ENCODE measurements at regions not wholly inside any gene's neighbourhood (a gene's known extent, or its start where the extent isn't known, plus 50 kb on each side); places are given as distances from the start of the nearest gene placed in this dataset.

DNA sequence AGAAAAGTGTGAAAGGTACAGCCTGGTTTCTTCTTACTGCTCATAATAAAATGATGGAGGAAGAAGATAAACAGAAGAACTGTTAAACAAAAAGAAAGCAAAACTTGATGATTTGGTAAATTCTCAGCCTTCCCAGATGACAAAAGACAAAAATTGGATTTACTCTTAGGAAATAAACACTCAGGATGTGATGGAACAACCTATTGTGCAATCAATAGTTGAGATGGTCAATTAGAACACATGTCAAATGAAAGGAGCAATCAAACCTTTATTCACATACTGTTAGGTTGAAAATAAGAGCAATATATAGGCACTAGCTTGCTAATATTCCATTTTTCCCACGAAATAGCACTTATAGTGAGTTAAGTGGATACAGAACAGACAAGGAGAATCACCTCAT, 1174.0 kb upstream of the SLC39A10 start:
- Mint-ChIP-seq H3K4me1 (no peaks in the 10 kb centered on the region), H3K27ac (no peak overlapping the region), H3K9me3 (peaks cover 0 to 3% (median 0%) of the 10 kb centered on the region in 7 donors), H3K4me3 (no peak overlapping the region), H3K36me3 (no peaks in the 10 kb centered on the region), H3K27me3 (ENCODE audit: low read depth in 3 of 3) (no peaks in the 10 kb centered on the region)
- H3K27me3 ChIP-seq (ENCODE audit: control insufficient read depth in 2 of 2, insufficient read depth in 2 of 2, low read length in 2 of 2) = no peaks in the 10 kb centered on the region
- intact Hi-C loops (cut with micrococcal nuclease) = no loop called here
- WGBS (ENCODE audit: insufficient coverage) = no CpG with 5 or more reads among the region's 1 CpG
- no peak overlapping the region for H3K4me3 ChIP-seq (replicated peaks in 1 of 3; ENCODE audit: low read depth in 2 of 3, low read length in 3 of 3)
- H3K4me2 ChIP-seq (replicated peaks; ENCODE audit: extremely low read depth, low read length, poor library complexity, severe bottlenecking) = no peak overlapping the region
- H3K36me3 ChIP-seq (replicated peaks in 1 of 2; ENCODE audit: control insufficient read depth in 1 of 2, insufficient read depth in 2 of 2, low read length in 2 of 2) = no peaks in the 10 kb centered on the region
- no peaks in the 10 kb centered on the region for H3K9me3 ChIP-seq (replicated peaks in 1 of 2; ENCODE audit: control insufficient read depth in 1 of 2, insufficient read depth in 1 of 2, low read length in 2 of 2)
- no peaks in the 10 kb centered on the region for H3K79me2 ChIP-seq (ENCODE audit: insufficient read depth, low read length)
- H3K27ac ChIP-seq (ENCODE audit: low read depth in 1 of 2, low read length in 2 of 2) = no peak overlapping the region
- H4K20me1 ChIP-seq (ENCODE audit: insufficient read depth, low read length) = no peaks in the 10 kb centered on the region
- no peak for DNase-seq
- TF ChIP-seq, protein P1, sequence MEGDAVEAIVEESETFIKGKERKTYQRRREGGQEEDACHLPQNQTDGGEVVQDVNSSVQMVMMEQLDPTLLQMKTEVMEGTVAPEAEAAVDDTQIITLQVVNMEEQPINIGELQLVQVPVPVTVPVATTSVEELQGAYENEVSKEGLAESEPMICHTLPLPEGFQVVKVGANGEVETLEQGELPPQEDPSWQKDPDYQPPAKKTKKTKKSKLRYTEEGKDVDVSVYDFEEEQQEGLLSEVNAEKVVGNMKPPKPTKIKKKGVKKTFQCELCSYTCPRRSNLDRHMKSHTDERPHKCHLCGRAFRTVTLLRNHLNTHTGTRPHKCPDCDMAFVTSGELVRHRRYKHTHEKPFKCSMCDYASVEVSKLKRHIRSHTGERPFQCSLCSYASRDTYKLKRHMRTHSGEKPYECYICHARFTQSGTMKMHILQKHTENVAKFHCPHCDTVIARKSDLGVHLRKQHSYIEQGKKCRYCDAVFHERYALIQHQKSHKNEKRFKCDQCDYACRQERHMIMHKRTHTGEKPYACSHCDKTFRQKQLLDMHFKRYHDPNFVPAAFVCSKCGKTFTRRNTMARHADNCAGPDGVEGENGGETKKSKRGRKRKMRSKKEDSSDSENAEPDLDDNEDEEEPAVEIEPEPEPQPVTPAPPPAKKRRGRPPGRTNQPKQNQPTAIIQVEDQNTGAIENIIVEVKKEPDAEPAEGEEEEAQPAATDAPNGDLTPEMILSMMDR (IDR thresholded peaks at IDR 0.05) = no peak
- no peak overlapping the region for H2AFZ ChIP-seq (ENCODE audit: insufficient read depth, low read depth, low read length, poor library complexity, severe bottlenecking)
- no peaks in the 10 kb centered on the region for H3K4me1 ChIP-seq (ENCODE audit: control insufficient read depth in 1 of 2, insufficient read depth in 2 of 2, low read length in 2 of 2)
- no peak overlapping the region for H3K9ac ChIP-seq (ENCODE audit: insufficient read depth, low read length, poor library complexity, severe bottlenecking)

DNA sequence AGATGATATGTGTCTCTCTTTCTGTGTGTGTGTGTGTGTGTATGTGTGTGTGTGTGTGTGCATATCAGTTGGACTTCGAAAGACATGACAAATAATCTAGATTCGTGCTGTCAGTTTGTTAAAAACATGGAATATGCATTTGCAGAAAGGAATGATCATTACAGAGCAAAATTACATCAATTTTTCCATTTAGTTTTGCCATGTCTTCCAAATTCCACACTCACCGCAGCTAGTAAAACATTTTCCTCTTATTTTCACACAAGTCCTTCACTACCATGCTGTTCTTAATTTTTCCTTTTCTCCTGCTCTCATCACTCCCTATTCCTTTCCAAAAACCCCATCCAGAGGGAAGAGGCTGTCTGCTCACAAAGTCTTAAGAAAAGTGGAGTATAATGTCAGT, 1191.4 kb upstream of the SLC39A10 start:
- intact Hi-C loops (cut with micrococcal nuclease) = no loop called here
- TF ChIP-seq, protein P1 (IDR thresholded peaks at IDR 0.05) = no peak
- no peak overlapping the region for H3K9ac ChIP-seq (ENCODE audit: insufficient read depth, low read length, poor library complexity, severe bottlenecking)
- H3K9me3 ChIP-seq (replicated peaks in 1 of 2; ENCODE audit: control insufficient read depth in 1 of 2, insufficient read depth in 1 of 2, low read length in 2 of 2) = peaks cover 0 to 2% of the 10 kb centered on the region in 2 donors
- H2AFZ ChIP-seq (ENCODE audit: insufficient read depth, low read depth, low read length, poor library complexity, severe bottlenecking) = no peak overlapping the region
- Mint-ChIP-seq H3K4me3 (no peak overlapping the region), H3K4me1 (no peaks in the 10 kb centered on the region), H3K9me3 (peaks cover 0 to 4% (median 2%) of the 10 kb centered on the region in 7 donors), H3K27me3 (ENCODE audit: low read depth in 3 of 3) (peaks cover 0 to 4% (median 0%) of the 10 kb centered on the region in 3 donors), H3K27ac (no peak overlapping the region), H3K36me3 (no peaks in the 10 kb centered on the region)
- H3K79me2 ChIP-seq (ENCODE audit: insufficient read depth, low read length) = no peaks in the 10 kb centered on the region
- no peaks in the 10 kb centered on the region for H4K20me1 ChIP-seq (ENCODE audit: insufficient read depth, low read length)
- no peak overlapping the region for H3K4me3 ChIP-seq (replicated peaks in 1 of 3; ENCODE audit: low read depth in 2 of 3, low read length in 3 of 3)
- H3K4me1 ChIP-seq (ENCODE audit: control insufficient read depth in 1 of 2, insufficient read depth in 2 of 2, low read length in 2 of 2) = no peaks in the 10 kb centered on the region
- no peak overlapping the region for H3K4me2 ChIP-seq (replicated peaks; ENCODE audit: extremely low read depth, low read length, poor library complexity, severe bottlenecking)
- no CpG with 5 or more reads among the region's 3 CpGs for WGBS (ENCODE audit: insufficient coverage)
- no peak for DNase-seq
- no peaks in the 10 kb centered on the region for H3K27me3 ChIP-seq (ENCODE audit: control insufficient read depth in 2 of 2, insufficient read depth in 2 of 2, low read length in 2 of 2)
- no peaks in the 10 kb centered on the region for H3K36me3 ChIP-seq (replicated peaks in 1 of 2; ENCODE audit: control insufficient read depth in 1 of 2, insufficient read depth in 2 of 2, low read length in 2 of 2)
- no peak overlapping the region for H3K27ac ChIP-seq (ENCODE audit: low read depth in 1 of 2, low read length in 2 of 2)

Measured in CD14-positive monocyte (primary cell).